ENCODE measurements at regions not wholly inside any gene's neighbourhood (a gene's known extent, or its start where the extent isn't known, plus 50 kb on each side); places are given as distances from the start of the nearest gene placed in this dataset.
"Not testable (repeated sequence)": the region's sequence is repeated elsewhere in the genome, so short reads cannot be mapped to it uniquely, and the experiment has no call there.

GRCh38 chr5:62817043-62817442, 238.4 kb downstream of the LRRC70 start:
- DNase-seq: not testable (repeated sequence)

- DNase-seq: no peak
These were observed 236.4 kb downstream of the LRRC70 start for GRCh38 chr5:62814991-62815390.

GRCh38 chr5:62812621-62813255, 234.1 kb downstream of the LRRC70 start:
- no peak for DNase-seq

GRCh38 chr5:62804819-62805218, 226.2 kb downstream of the LRRC70 start:
- DNase-seq: not testable (repeated sequence)

GRCh38 chr5:62795926-62796325, 217.3 kb downstream of the LRRC70 start:
- no peak for DNase-seq

GRCh38 chr5:62794456-62794855, 215.8 kb downstream of the LRRC70 start:
- no peak for DNase-seq

- no peak for DNase-seq
These were observed 212.4 kb downstream of the LRRC70 start for GRCh38 chr5:62791059-62791458.

- no peak for DNase-seq
These were observed 211.7 kb downstream of the LRRC70 start for GRCh38 chr5:62790348-62790747.

GRCh38 chr5:62786099-62786498, 207.5 kb downstream of the LRRC70 start:
- DNase-seq: no peak

- no peak for DNase-seq
These were observed 207.0 kb downstream of the LRRC70 start for GRCh38 chr5:62785588-62785987.

GRCh38 chr5:62783374-62784057, 204.9 kb downstream of the LRRC70 start:
- DNase-seq: no peak

- no peak for DNase-seq
These were observed 202.3 kb downstream of the LRRC70 start for GRCh38 chr5:62780888-62781287.

GRCh38 chr5:62780230-62780629, 201.6 kb downstream of the LRRC70 start:
- no peak for DNase-seq

GRCh38 chr5:62779010-62779422, 200.4 kb downstream of the LRRC70 start:
- DNase-seq: peak; percentile 7

GRCh38 chr5:62778316-62779009, 199.8 kb downstream of the LRRC70 start:
- DNase-seq: no peak

- not testable (repeated sequence) for DNase-seq
These were observed 198.5 kb downstream of the LRRC70 start for GRCh38 chr5:62777081-62777480.

- DNase-seq: not testable (repeated sequence)
These were observed 198.0 kb downstream of the LRRC70 start for GRCh38 chr5:62776592-62776991.

GRCh38 chr5:62773460-62773859, 194.8 kb downstream of the LRRC70 start:
- DNase-seq: no peak

- DNase-seq: no peak
These were observed 192.7 kb downstream of the LRRC70 start for GRCh38 chr5:62771341-62771740.

GRCh38 chr5:62767650-62768049, 189.0 kb downstream of the LRRC70 start:
- DNase-seq: no peak

GRCh38 chr5:62767077-62767476, 188.5 kb downstream of the LRRC70 start:
- DNase-seq: no peak

GRCh38 chr5:62762503-62762902, 183.9 kb downstream of the LRRC70 start:
- no peak for DNase-seq

- DNase-seq: not testable (repeated sequence)
These were observed 179.1 kb downstream of the LRRC70 start for GRCh38 chr5:62757686-62758085.

- DNase-seq: not testable (repeated sequence)
These were observed 174.4 kb downstream of the LRRC70 start for GRCh38 chr5:62752998-62753367.

All from NCI-H1436 treated with DMSO at 0.1 percent for 48 hours (cell line).